ENCODE measurements at regions not wholly inside any gene's neighbourhood (a gene's known extent, or its start where the extent isn't known, plus 50 kb on each side); places are given as distances from the start of the nearest gene placed in this dataset.

DNA sequence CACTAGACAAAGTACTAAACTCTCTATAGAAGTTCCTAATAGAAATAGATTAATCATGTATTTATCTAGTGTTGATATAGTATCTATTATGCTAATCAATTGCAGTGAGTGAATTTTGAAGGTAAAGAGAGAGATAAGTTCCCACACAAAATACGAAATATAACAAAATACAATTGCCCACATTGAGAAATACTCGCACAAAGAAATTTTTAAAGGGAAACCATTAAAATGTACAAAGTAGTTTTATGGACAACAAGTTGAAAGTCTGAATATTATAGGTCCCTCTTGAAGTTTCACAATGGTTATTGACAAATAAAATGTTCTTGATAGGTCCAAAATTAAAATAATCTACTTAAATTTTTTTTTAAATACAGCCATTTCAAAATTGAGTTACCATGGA, 1031.1 kb downstream of the SORCS1 start:
- no peaks in the 10 kb centered on the region for H3K27me3 ChIP-seq (ENCODE audit: control insufficient read depth in 3 of 3, insufficient read depth in 3 of 3, low read length in 2 of 3)
- no peak overlapping the region for H3K9ac ChIP-seq (ENCODE audit: insufficient read depth in 1 of 2, low read length in 2 of 2)
- no peaks in the 10 kb centered on the region for H3K9me3 ChIP-seq (ENCODE audit: control insufficient read depth in 4 of 4, insufficient read depth in 3 of 4, low read length in 3 of 4)
- no peak overlapping the region for H3K27ac ChIP-seq (ENCODE audit: low read depth in 1 of 2, low read length in 1 of 2)
- no peaks in the 10 kb centered on the region for H3K36me3 ChIP-seq (ENCODE audit: control insufficient read depth in 4 of 4, insufficient read depth in 4 of 4, low read length in 4 of 4)
- DNase-seq (no peak), ATAC-seq (ENCODE audit: insufficient read depth, low FRiP score) (no peak)
- 48 to 67% methylated on average over 2 of the region's 2 CpGs for WGBS, 2 donors
- no peak overlapping the region for H3K4me3 ChIP-seq
- TF ChIP-seq CTCF (IDR thresholded peaks at IDR 0.05; ENCODE audit: control extremely low read depth, extremely low read depth), result no peak
- no peaks in the 10 kb centered on the region for H3K4me1 ChIP-seq (ENCODE audit: control insufficient read depth in 5 of 5, insufficient read depth in 5 of 5, low read length in 5 of 5)

DNA sequence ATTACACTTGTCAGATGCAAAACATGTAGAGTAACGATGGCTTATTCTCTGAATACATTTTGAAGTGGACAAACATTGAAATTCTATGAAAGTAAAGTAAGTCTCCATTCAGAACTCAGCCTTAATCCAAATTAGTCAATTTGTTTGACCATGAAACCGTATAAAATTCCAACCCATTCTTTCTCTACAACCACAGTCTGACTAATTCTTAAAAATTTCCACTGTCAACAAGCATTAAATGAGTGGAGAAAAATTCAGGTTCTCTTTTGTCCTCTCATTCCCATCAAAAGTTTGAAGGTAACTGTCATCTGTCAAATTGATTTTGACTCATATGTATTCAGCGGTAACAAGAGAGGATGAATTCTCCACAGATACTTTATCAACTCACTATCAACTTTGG, 1031.5 kb downstream of the SORCS1 start:
- H3K4me3 ChIP-seq, result no peak overlapping the region
- 62 to 68% methylated on average over 3 of the region's 3 CpGs for WGBS, 2 donors
- no peaks in the 10 kb centered on the region for H3K27me3 ChIP-seq (ENCODE audit: control insufficient read depth in 3 of 3, insufficient read depth in 3 of 3, low read length in 2 of 3)
- H3K27ac ChIP-seq (ENCODE audit: low read depth in 1 of 2, low read length in 1 of 2), result no peak overlapping the region
- no peak overlapping the region for H3K9ac ChIP-seq (ENCODE audit: insufficient read depth in 1 of 2, low read length in 2 of 2)
- ATAC-seq (ENCODE audit: insufficient read depth, low FRiP score) (no peak), DNase-seq (no peak)
- no peak for TF ChIP-seq CTCF (IDR thresholded peaks at IDR 0.05; ENCODE audit: control extremely low read depth, extremely low read depth)
- no peaks in the 10 kb centered on the region for H3K9me3 ChIP-seq (ENCODE audit: control insufficient read depth in 4 of 4, insufficient read depth in 3 of 4, low read length in 3 of 4)
- H3K4me1 ChIP-seq (ENCODE audit: control insufficient read depth in 5 of 5, insufficient read depth in 5 of 5, low read length in 5 of 5), result no peaks in the 10 kb centered on the region
- no peaks in the 10 kb centered on the region for H3K36me3 ChIP-seq (ENCODE audit: control insufficient read depth in 4 of 4, insufficient read depth in 4 of 4, low read length in 4 of 4)

DNA sequence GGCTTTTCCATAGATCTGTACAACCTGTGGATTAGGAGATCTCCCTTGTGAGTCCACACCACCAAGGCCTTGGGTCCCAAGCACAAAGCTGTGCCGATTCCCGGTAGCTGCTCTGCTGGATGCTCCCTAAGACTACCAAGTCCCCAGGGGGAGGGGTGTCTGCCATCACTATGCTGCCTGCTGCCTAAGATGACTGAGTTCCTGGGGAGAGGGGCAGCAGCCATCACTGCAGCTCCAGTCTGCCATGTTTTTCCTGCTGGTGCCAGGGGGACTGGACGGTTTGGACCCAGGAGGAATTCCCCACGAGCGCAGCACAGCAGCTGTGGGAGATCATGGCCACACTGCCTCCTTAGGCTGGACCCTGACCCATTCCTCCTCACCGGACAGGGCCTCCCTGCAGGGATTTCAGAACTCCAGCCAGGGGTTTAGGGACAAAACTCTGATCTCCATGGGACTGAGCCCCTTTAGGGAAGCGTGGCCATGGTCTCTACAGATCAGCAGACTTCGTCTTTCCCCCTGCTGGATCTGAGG, 1049.8 kb downstream of the SORCS1 start:
- DNase-seq, result no peak
- 92% methylated on average over 8 of the region's 8 CpGs for whole genome bisulfite sequencing, 2 donors

More for the DNA sequence above, 1049.8 kb downstream of the SORCS1 start:
- H3K36me3 ChIP-seq (ENCODE audit: control insufficient read depth in 4 of 4, insufficient read depth in 4 of 4, low read length in 4 of 4), result no peaks in the 10 kb centered on the region
- H3K9ac ChIP-seq (ENCODE audit: insufficient read depth in 1 of 2, low read length in 2 of 2), result no peak overlapping the region
- peaks cover 0 to 4% (median 4%) of the 10 kb centered on the region in 4 donors for H3K9me3 ChIP-seq (ENCODE audit: control insufficient read depth in 4 of 4, insufficient read depth in 3 of 4, low read length in 3 of 4)
- TF ChIP-seq CTCF (IDR thresholded peaks at IDR 0.05; ENCODE audit: control extremely low read depth, extremely low read depth), result no peak
- no peak overlapping the region for H3K27ac ChIP-seq (ENCODE audit: low read depth in 1 of 2, low read length in 1 of 2)
- H3K4me1 ChIP-seq (ENCODE audit: control insufficient read depth in 5 of 5, insufficient read depth in 5 of 5, low read length in 5 of 5), result no peaks in the 10 kb centered on the region
- H3K4me3 ChIP-seq, result no peak overlapping the region
- ATAC-seq (ENCODE audit: insufficient read depth, low FRiP score), result no peak
- H3K27me3 ChIP-seq (ENCODE audit: control insufficient read depth in 3 of 3, insufficient read depth in 3 of 3, low read length in 2 of 3), result no peaks in the 10 kb centered on the region

All from lung (tissue), 11 donors.